Stromal cell of bone marrow (primary cell): ENCODE measurements at regions not wholly inside any gene's neighbourhood (a gene's known extent, or its start where the extent isn't known, plus 50 kb on each side); places are given as distances from the start of the nearest gene placed in this dataset.
A peak's percentile ranks its signal among the peaks of the same experiment; 100 is the strongest.

Experiments used
- DNase-seq: peaks from one replicate; pipeline ENCODE4 v3.0.0-alpha.2; 2012; ENCODE audit warnings: low read depth

GRCh38 chr1:227372726-227373130 lies 54.4 kb upstream of the CDC42BPA start:
- peak; percentile 57 for DNase-seq

- peak; percentile 21 for DNase-seq
Observed at GRCh38 chr1:227370533-227371254, 52.4 kb upstream of the CDC42BPA start.

GRCh38 chr1:227369102-227369760 lies 50.9 kb upstream of the CDC42BPA start:
- no peak for DNase-seq
